ENCODE measurements at regions not wholly inside any gene's neighbourhood (a gene's known extent, or its start where the extent isn't known, plus 50 kb on each side); places are given as distances from the start of the nearest gene placed in this dataset.

GRCh38 chrY:7302306-7302705 lies 390.8 kb upstream of the AMELY start:
- 91 to 100% methylated on average over 1 to 3 of the region's 3 CpGs; no CpG with 5 or more reads in 2 of the 4 donors for WGBS, 4 donors

GRCh38 chrY:7299960-7300359 lies 388.4 kb upstream of the AMELY start:
- H3K27me3 ChIP-seq: no peaks in the 10 kb centered on the region
- no peak overlapping the region for H3K4me3 ChIP-seq
- 53 to 60% (median 57%) methylated on average over 1 to 3 of the region's 3 CpGs; no CpG with 5 or more reads in 1 of the 4 donors for WGBS, 4 donors
- no peaks in the 10 kb centered on the region for H3K4me1 ChIP-seq (replicated peaks in 1 of 2)
- DNase-seq: no peak
- no peaks in the 10 kb centered on the region for H3K36me3 ChIP-seq (replicated peaks in 1 of 2)
- TF ChIP-seq CTCF (IDR thresholded peaks at IDR 0.05) (no peak), POLR2A (IDR thresholded peaks at IDR 0.05) (no peak)
- H3K27ac ChIP-seq: no peak overlapping the region
- intact Hi-C loops (cut with DNase I): no loop called here
- no peaks in the 10 kb centered on the region for H3K9me3 ChIP-seq (replicated peaks in 1 of 3)

More at GRCh38 chrY:7302306-7302705, 390.8 kb upstream of the AMELY start:
- no peak for TF ChIP-seq CTCF (IDR thresholded peaks at IDR 0.05)
- TF ChIP-seq POLR2A (IDR thresholded peaks at IDR 0.05): no peak
- H3K4me3 ChIP-seq: no peak overlapping the region
- H3K4me1 ChIP-seq (replicated peaks in 1 of 2): no peaks in the 10 kb centered on the region
- no peaks in the 10 kb centered on the region for H3K27me3 ChIP-seq
- H3K9me3 ChIP-seq (replicated peaks in 1 of 3): no peaks in the 10 kb centered on the region
- H3K36me3 ChIP-seq (replicated peaks in 1 of 2): no peaks in the 10 kb centered on the region
- no peak overlapping the region for H3K27ac ChIP-seq
- intact Hi-C loops (cut with DNase I): no loop called here
- no peak for DNase-seq

- TF ChIP-seq CTCF (IDR thresholded peaks at IDR 0.05): no peak
- TF ChIP-seq POLR2A (IDR thresholded peaks at IDR 0.05): no peak
- H3K4me1 ChIP-seq (replicated peaks in 1 of 2): no peaks in the 10 kb centered on the region
- 75% methylated on average over 1 of the region's 1 CpG; no CpG with 5 or more reads in 3 of the 4 donors for WGBS, 4 donors
- no peak overlapping the region for H3K27ac ChIP-seq
- no peaks in the 10 kb centered on the region for H3K9me3 ChIP-seq (replicated peaks in 1 of 3)
- no peaks in the 10 kb centered on the region for H3K27me3 ChIP-seq
- no peak overlapping the region for H3K4me3 ChIP-seq
- no peaks in the 10 kb centered on the region for H3K36me3 ChIP-seq (replicated peaks in 1 of 2)
- intact Hi-C loops (cut with DNase I): no loop called here
- DNase-seq: no peak
Observed at GRCh38 chrY:7292113-7292512, 380.6 kb upstream of the AMELY start.

GRCh38 chrY:7289889-7290833 lies 378.6 kb upstream of the AMELY start:
- H3K27me3 ChIP-seq: no peaks in the 10 kb centered on the region
- no peaks in the 10 kb centered on the region for H3K4me1 ChIP-seq (replicated peaks in 1 of 2)
- no peaks in the 10 kb centered on the region for H3K36me3 ChIP-seq (replicated peaks in 1 of 2)
- intact Hi-C loops (cut with DNase I): no loop called here
- H3K9me3 ChIP-seq (replicated peaks in 1 of 3): no peaks in the 10 kb centered on the region
- TF ChIP-seq POLR2A (IDR thresholded peaks at IDR 0.05) (no peak), CTCF (IDR thresholded peaks at IDR 0.05) (no peak)
- no peak for DNase-seq
- H3K27ac ChIP-seq: no peak overlapping the region
- WGBS, 4 donors: 65 to 66% methylated on average over 10 of the region's 10 CpGs; no CpG with 5 or more reads in 2 of the 4 donors
- no peak overlapping the region for H3K4me3 ChIP-seq

All from adrenal gland (tissue), 9 donors.